GM21717 (cell line): ENCODE measurements at regions not wholly inside any gene's neighbourhood (a gene's known extent, or its start where the extent isn't known, plus 50 kb on each side); places are given as distances from the start of the nearest gene placed in this dataset.
"Not testable (repeated sequence)": the region's sequence is repeated elsewhere in the genome, so short reads cannot be mapped to it uniquely, and the experiment has no call there.

ENCODE experiments used
- ATAC-seq: cut with Tn5 transposase; IDR thresholded peaks from one replicate; pipeline ENCODE4 v1.9.1; 2021; ENCODE audit warnings: mild to moderate bottlenecking, moderate library complexity; ENCODE audit not compliant: unreplicated experiment

DNA sequence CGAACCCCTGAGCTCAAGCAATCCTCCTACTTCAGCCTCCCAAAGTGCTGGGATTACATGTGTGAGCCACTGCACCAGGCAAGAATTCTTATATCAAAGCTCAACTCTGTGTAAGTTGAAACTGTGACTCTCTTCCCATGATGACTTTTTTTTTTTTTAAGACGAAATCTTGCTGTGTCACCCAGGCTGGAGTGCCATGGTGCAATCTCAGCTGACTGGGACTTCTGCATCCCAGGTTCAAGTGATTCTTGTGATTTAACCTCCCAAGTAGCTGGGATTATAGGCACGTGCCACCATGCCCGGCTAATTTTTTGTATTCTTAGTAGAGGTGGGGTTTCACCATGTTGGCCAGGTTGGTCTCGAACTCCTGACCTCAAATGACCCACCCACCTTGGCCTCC, 51.6 kb upstream of the WAC start:
- ATAC-seq, result not testable (repeated sequence)

DNA sequence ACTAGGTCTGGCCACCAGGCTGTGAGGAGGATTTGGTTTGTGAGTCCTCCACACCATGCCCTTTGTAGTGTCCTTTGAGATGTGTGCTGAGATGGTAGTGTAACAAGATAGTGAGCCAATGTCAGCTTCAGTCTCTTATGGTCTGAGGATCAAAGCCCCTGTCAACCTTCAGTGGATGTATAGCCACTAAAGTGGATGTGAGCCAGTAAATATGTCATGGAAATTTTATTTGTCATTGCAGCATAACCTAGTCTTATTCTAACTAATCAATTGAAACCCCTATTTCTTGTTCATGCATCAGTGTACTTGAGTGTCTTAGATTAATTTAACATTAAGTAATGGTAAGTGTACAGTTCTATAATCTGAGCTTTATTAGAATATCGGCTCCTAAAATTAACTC, 51.0 kb upstream of the WAC start:
- ATAC-seq, result no peak
